A549 (cell line): ENCODE measurements at regions not wholly inside any gene's neighbourhood (a gene's known extent, or its start where the extent isn't known, plus 50 kb on each side); places are given as distances from the start of the nearest gene placed in this dataset.

Experiments used
- ATAC-seq, 2 experiments: fragments of 200-7000 bp in 1 of 2; fragments of >200 bp in 1 of 2; cut with Nextera tagmentation in 1 of 2; cut with Tn5 transposase in 1 of 2; 3 replicates each; pipeline versions ENCODE4 v1.8.0 to v1.9.1; 2018 to 2020; ENCODE audit warnings: mild to moderate bottlenecking in 1 of 2, moderate library complexity in 1 of 2
- CTCF ChIA-PET: fragments of 300-600 bp; sonication (Branson Sonifier 250); formaldehyde crosslinking; extraction: SDS; loops from one replicate; lab custom pipeline; 2021; ENCODE audit warnings: antibody characterized with exemption, inconsistent platforms; lab: Yijun Ruan, JAX
- POLR2A ChIA-PET: fragments of 350-600 bp; formaldehyde crosslinking; extraction: SDS; loops from one replicate; lab custom pipeline; 2021; ENCODE audit warnings: antibody characterized with exemption, inconsistent platforms; lab: Yijun Ruan, JAX
- DNase-seq, 2 experiments: peaks; one replicate each; pipeline versions ENCODE4 v3.0.0 to v3.0.0-alpha.2; 2011 to 2016; ENCODE audit warnings: low read depth in 1 of 2, low spot score in 1 of 2
- FAIRE-seq: peaks from 2 replicates; lab custom pipeline; 2011; peaks lifted over from hg19 to GRCh38; lab: Jason Lieb, UNC
- H3K27ac ChIP-seq, 2 experiments: fragments of >200 bp; sonication (Bioruptor Twin); formaldehyde crosslinking; 3 replicates each; pipeline ENCODE4 v1.5.1; 2016 to 2017
- H3K4me1 ChIP-seq: fragments of >200 bp; sonication (Bioruptor Twin); formaldehyde crosslinking; 3 replicates; pipeline ENCODE4 v1.6.1; 2016
- H3K4me2 ChIP-seq: fragments of >200 bp; sonication (Bioruptor Twin); formaldehyde crosslinking; 3 replicates; pipeline ENCODE4 v1.6.1; 2016
- H3K4me3 ChIP-seq: fragments of >200 bp; sonication (Bioruptor Twin); formaldehyde crosslinking; 3 replicates; pipeline ENCODE4 v1.5.1; 2016
- H3K9me3 ChIP-seq: fragments of >200 bp; sonication (Bioruptor Twin); formaldehyde crosslinking; 3 replicates; pipeline ENCODE4 v1.6.1; 2016
- BHLHE40 ChIP-seq: IDR thresholded peaks from 2 replicates; pipeline ENCODE4 v1.6.1; 2012; ENCODE audit warnings: low read depth, low read length, inconsistent platforms
- CHD2 ChIP-seq: fragments of 150-350 bp; IDR thresholded peaks from 2 replicates; pipeline ENCODE4 v1.6.1; 2014; ENCODE audit warnings: low read length; ENCODE audit not compliant: partially characterized antibody
- CHD4 ChIP-seq: fragments of 200-600 bp; sonication (generic); IDR thresholded peaks from 2 replicates; pipeline ENCODE4 v1.6.1; 2016; ENCODE audit warnings: antibody characterized with exemption, mild to moderate bottlenecking, borderline replicate concordance
- E2F6 ChIP-seq: IDR thresholded peaks from 2 replicates; pipeline ENCODE4 v1.6.1; 2012; ENCODE audit warnings: low read depth, borderline replicate concordance
- EHMT2 ChIP-seq: fragments of 200-600 bp; sonication (generic); IDR thresholded peaks from 2 replicates; pipeline ENCODE4 v1.6.1; 2016; ENCODE audit warnings: antibody characterized with exemption, low read depth, mild to moderate bottlenecking, moderate library complexity
- FOSL2 ChIP-seq, 2 experiments: fragments of 450-650 bp in 1 of 2; fragments of >200 bp in 1 of 2; sonication (Bioruptor Twin) in 1 of 2; formaldehyde crosslinking; IDR thresholded peaks; 2 replicates each; pipeline versions ENCODE4 v1.5.0 to v1.6.1; 2016 to 2020; ENCODE audit warnings: mild to moderate bottlenecking in 1 of 2, moderate library complexity in 1 of 2
- JUN ChIP-seq, 2 experiments: fragments of >200 bp; sonication (Bioruptor Twin); formaldehyde crosslinking; IDR thresholded peaks; 2 replicates in 1 of 2; 3 replicates in 1 of 2; pipeline ENCODE4 v1.6.1; 2016 to 2017
- KDM1A ChIP-seq: fragments of 200-600 bp; sonication (generic); IDR thresholded peaks from 2 replicates; pipeline ENCODE4 v1.6.1; 2016; ENCODE audit warnings: low read depth, mild to moderate bottlenecking
- KDM5A ChIP-seq: fragments of 200-600 bp; sonication (generic); IDR thresholded peaks from 2 replicates; pipeline ENCODE4 v1.6.1; 2016; ENCODE audit warnings: antibody characterized with exemption, mild to moderate bottlenecking
- MAFK ChIP-seq: fragments of 450-650 bp; IDR thresholded peaks from 2 replicates; pipeline ENCODE4 v1.6.1; 2014; ENCODE audit not compliant: partially characterized antibody
- MAZ ChIP-seq: fragments of 150-350 bp; IDR thresholded peaks from 2 replicates; pipeline ENCODE4 v1.6.1; 2014; ENCODE audit warnings: antibody characterized with exemption, low read depth, low read length, borderline replicate concordance
- MYC ChIP-seq: IDR thresholded peaks from 2 replicates; pipeline ENCODE4 v1.6.1; 2012; ENCODE audit warnings: mild to moderate bottlenecking, inconsistent platforms, low read length, improper control_type of control experiment, borderline replicate concordance
- NPAS2 ChIP-seq: fragments of 250-450 bp; sonication (Bioruptor Pico); IDR thresholded peaks from 2 replicates; pipeline ENCODE4 v1.8.0; 2022; ENCODE audit warnings: mild to moderate bottlenecking, moderate library complexity, borderline replicate concordance
- PHF8 ChIP-seq: fragments of 200-600 bp; sonication (generic); IDR thresholded peaks from 2 replicates; pipeline ENCODE4 v1.6.1; 2016; ENCODE audit warnings: low read depth, mild to moderate bottlenecking, antibody characterized with exemption, moderate library complexity, borderline replicate concordance
- RAD21 ChIP-seq, 2 experiments: fragments of >200 bp in 1 of 2; sonication (Bioruptor Twin) in 1 of 2; formaldehyde crosslinking in 1 of 2; IDR thresholded peaks in 1 of 2; conservative IDR thresholded peaks in 1 of 2; 2 replicates in 1 of 2; 3 replicates in 1 of 2; pipeline ENCODE4 v1.6.1; 2012 to 2018; ENCODE audit warnings: inconsistent platforms in 1 of 2
- RCOR1 ChIP-seq: fragments of 150-350 bp; IDR thresholded peaks from 2 replicates; pipeline ENCODE4 v1.6.1; 2014; ENCODE audit warnings: antibody characterized with exemption, low read length, low read depth
- RNF2 ChIP-seq: fragments of 200-600 bp; sonication (generic); IDR thresholded peaks from 2 replicates; pipeline ENCODE4 v1.6.1; 2016; ENCODE audit warnings: low read depth, mild to moderate bottlenecking, antibody characterized with exemption, moderate library complexity, borderline replicate concordance
- ZFP36 ChIP-seq: fragments of 450-650 bp; IDR thresholded peaks from 2 replicates; pipeline ENCODE4 v1.6.1; 2014; ENCODE audit warnings: borderline replicate concordance; ENCODE audit not compliant: partially characterized antibody
- WGBS: methylation state at CpG from one replicate; pipeline ENCODE4 v1.1.6; 2017; ENCODE audit errors: missing lambda C conversion rate; 5-methylcytosine and 5-hydroxymethylcytosine counted together
- TF ChIP-seq, protein P1 (sequence below): fragments of 200-600 bp; sonication (generic); IDR thresholded peaks from 2 replicates; pipeline ENCODE4 v1.6.1; 2016; ENCODE audit warnings: antibody characterized with exemption, mild to moderate bottlenecking, moderate library complexity
- TF ChIP-seq, protein P2 (sequence below): IDR thresholded peaks from 2 replicates; pipeline ENCODE4 v1.6.1; 2012
- TF ChIP-seq, protein P3 (sequence below): fragments of >200 bp; sonication (Bioruptor Twin); formaldehyde crosslinking; IDR thresholded peaks from 3 replicates; pipeline ENCODE4 v1.6.1; 2016
- TF ChIP-seq, protein P4 (sequence below): fragments of 450-650 bp; IDR thresholded peaks from 2 replicates; pipeline ENCODE4 v1.6.1; 2014; ENCODE audit warnings: antibody characterized with exemption

- ATAC-seq = no peak
- ChIA-PET CTCF (no interaction called here), POLR2A (no interaction called here)
- Histone ChIP-seq H3K4me3 (no peak overlapping the region), H3K27ac (no peak overlapping the region), H3K4me2 (no peak overlapping the region), H3K9me3 (no peaks in the 10 kb centered on the region), H3K4me1 (no peaks in the 10 kb centered on the region)
- FAIRE-seq = no peak
- 35% methylated on average over 7 of the region's 7 CpGs for WGBS
- TF ChIP-seq, protein P1, sequence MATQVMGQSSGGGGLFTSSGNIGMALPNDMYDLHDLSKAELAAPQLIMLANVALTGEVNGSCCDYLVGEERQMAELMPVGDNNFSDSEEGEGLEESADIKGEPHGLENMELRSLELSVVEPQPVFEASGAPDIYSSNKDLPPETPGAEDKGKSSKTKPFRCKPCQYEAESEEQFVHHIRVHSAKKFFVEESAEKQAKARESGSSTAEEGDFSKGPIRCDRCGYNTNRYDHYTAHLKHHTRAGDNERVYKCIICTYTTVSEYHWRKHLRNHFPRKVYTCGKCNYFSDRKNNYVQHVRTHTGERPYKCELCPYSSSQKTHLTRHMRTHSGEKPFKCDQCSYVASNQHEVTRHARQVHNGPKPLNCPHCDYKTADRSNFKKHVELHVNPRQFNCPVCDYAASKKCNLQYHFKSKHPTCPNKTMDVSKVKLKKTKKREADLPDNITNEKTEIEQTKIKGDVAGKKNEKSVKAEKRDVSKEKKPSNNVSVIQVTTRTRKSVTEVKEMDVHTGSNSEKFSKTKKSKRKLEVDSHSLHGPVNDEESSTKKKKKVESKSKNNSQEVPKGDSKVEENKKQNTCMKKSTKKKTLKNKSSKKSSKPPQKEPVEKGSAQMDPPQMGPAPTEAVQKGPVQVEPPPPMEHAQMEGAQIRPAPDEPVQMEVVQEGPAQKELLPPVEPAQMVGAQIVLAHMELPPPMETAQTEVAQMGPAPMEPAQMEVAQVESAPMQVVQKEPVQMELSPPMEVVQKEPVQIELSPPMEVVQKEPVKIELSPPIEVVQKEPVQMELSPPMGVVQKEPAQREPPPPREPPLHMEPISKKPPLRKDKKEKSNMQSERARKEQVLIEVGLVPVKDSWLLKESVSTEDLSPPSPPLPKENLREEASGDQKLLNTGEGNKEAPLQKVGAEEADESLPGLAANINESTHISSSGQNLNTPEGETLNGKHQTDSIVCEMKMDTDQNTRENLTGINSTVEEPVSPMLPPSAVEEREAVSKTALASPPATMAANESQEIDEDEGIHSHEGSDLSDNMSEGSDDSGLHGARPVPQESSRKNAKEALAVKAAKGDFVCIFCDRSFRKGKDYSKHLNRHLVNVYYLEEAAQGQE = no peak
- TF ChIP-seq ZFP36 (no peak), KDM1A (no peak), MYC (no peak), BHLHE40 (no peak), PHF8 (no peak), MAFK (no peak), CHD2 (no peak), JUN (IDR thresholded peaks at IDR 0.05) (no peak), FOSL2 (IDR thresholded peaks at IDR 0.05) (no peak), FOSL2 (CRISPR knock-in tag; IDR thresholded peaks at IDR 0.05) (no peak), CHD4 (no peak)
- TF ChIP-seq, protein P2, sequence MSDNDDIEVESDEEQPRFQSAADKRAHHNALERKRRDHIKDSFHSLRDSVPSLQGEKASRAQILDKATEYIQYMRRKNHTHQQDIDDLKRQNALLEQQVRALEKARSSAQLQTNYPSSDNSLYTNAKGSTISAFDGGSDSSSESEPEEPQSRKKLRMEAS = no peak
- DNase-seq = no peak
Observed at GRCh38 chr11:131160846-131161245, 209.6 kb upstream of the NTM start.

DNA sequence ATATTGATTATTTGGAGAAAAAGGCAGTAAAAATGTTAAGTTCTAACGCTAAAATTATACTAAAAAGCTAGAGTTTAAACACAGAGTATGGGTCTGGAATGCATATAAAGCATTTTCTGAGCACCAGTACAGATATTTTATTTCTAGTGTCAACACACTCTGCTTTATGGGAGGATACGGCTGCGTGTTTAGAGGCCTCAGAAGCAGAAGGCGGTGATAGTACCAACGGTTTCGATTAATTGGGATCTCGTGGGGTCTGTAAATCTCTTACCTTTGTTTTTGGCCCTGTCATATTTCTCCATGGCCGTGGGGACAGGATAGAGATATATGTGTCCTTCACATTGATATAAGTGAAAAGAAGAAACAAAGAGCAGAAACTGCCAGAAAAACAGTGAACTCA is 206.8 kb upstream of the NTM start:
- Histone ChIP-seq H3K4me2 (no peak overlapping the region), H3K9me3 (no peaks in the 10 kb centered on the region), H3K27ac (no peak overlapping the region), H3K4me3 (no peak overlapping the region), H3K4me1 (no peaks in the 10 kb centered on the region)
- ChIA-PET POLR2A (no interaction called here), CTCF (interaction anchor here (0.7 kb wide), 1 partner anchor 99 kb away, joined by 3 read pairs; no protein-coding TSS in a partner anchor)
- FAIRE-seq (no peak), ATAC-seq (no peak), DNase-seq (no peak)
- TF ChIP-seq MYC (no peak), KDM5A (no peak)
- 40% methylated on average over 8 of the region's 8 CpGs for WGBS

DNA sequence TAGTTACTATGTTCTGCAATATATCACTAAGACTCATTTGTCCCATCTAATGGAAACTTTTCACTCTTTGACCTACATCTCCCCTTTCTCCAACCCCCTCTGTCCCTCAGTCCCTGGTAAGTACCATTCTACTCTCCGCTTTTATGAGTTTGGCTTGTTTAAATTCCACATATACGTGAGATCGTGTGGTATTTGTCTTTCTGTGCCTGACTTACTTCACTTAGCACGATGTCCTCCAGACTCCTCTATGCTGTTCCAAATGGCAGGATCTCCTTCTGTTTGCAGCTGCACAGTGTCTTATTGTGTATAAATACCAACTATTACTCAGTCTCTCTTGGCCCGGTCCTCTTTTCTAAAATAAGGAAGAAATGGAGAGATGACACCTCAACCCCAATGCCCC is 205.4 kb upstream of the NTM start:
- no peak for ATAC-seq
- no peaks in the 10 kb centered on the region for H3K9me3 ChIP-seq
- no peak for TF ChIP-seq MAZ
- H3K4me1 ChIP-seq = no peaks in the 10 kb centered on the region
- H3K4me2 ChIP-seq = no peak overlapping the region
- ChIA-PET POLR2A (no interaction called here), CTCF (no interaction called here)
- H3K27ac ChIP-seq = no peak overlapping the region
- FAIRE-seq = no peak
- WGBS = 38% methylated on average over 5 of the region's 5 CpGs
- no peak overlapping the region for H3K4me3 ChIP-seq
- no peak for DNase-seq

GRCh38 chr11:131168839-131169713 is 201.3 kb upstream of the NTM start:
- Histone ChIP-seq H3K27ac (no peak overlapping the region), H3K4me2 (no peak overlapping the region), H3K4me1 (no peaks in the 10 kb centered on the region), H3K9me3 (no peaks in the 10 kb centered on the region), H3K4me3 (no peak overlapping the region)
- ATAC-seq (no peak), FAIRE-seq (no peak), DNase-seq (no peak)
- 16% methylated on average over 5 of the region's 5 CpGs for WGBS
- ChIA-PET CTCF (no interaction called here), POLR2A (no interaction called here)
- TF ChIP-seq RAD21 (conservative IDR thresholded peaks at IDR 0.05 in 1 of 2, IDR thresholded peaks at IDR 0.05 in 1 of 2) (no peak), RCOR1 (no peak), RNF2 (no peak), EHMT2 (no peak), ZFP36 (no peak), E2F6 (no peak), NPAS2 (CRISPR knock-in tag) (no peak)
- TF ChIP-seq, protein P3, sequence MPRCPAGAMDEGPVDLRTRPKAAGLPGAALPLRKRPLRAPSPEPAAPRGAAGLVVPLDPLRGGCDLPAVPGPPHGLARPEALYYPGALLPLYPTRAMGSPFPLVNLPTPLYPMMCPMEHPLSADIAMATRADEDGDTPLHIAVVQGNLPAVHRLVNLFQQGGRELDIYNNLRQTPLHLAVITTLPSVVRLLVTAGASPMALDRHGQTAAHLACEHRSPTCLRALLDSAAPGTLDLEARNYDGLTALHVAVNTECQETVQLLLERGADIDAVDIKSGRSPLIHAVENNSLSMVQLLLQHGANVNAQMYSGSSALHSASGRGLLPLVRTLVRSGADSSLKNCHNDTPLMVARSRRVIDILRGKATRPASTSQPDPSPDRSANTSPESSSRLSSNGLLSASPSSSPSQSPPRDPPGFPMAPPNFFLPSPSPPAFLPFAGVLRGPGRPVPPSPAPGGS = no peak
- TF ChIP-seq, protein P4, sequence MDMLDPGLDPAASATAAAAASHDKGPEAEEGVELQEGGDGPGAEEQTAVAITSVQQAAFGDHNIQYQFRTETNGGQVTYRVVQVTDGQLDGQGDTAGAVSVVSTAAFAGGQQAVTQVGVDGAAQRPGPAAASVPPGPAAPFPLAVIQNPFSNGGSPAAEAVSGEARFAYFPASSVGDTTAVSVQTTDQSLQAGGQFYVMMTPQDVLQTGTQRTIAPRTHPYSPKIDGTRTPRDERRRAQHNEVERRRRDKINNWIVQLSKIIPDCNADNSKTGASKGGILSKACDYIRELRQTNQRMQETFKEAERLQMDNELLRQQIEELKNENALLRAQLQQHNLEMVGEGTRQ = no peak
